Endothelial cell of umbilical vein (primary cell): ENCODE measurements at regions not wholly inside any gene's neighbourhood (a gene's known extent, or its start where the extent isn't known, plus 50 kb on each side); places are given as distances from the start of the nearest gene placed in this dataset.

Experiments
- BruUV-seq: library from RNA; stranded (reverse); fragments of 400-500 nt; replicated peaks from 2 replicates; lab custom pipeline; 2021; lab: Mats Ljungman, UMichigan
- CTCF ChIA-PET: fragments of 300-600, 350-600 bp; sonication (Branson Sonifier 250); formaldehyde crosslinking; loops from one replicate; lab custom pipeline; 2021; ENCODE audit warnings: antibody characterized with exemption, inconsistent platforms; lab: Charles Lee
- POLR2A ChIA-PET: fragments of 300-600, 350-600 bp; sonication (Branson Sonifier 250); formaldehyde crosslinking; loops from one replicate; lab custom pipeline; 2021; ENCODE audit warnings: antibody characterized with exemption, inconsistent platforms; lab: Charles Lee
- DNase-seq: peaks from one replicate; pipeline ENCODE4 v3.0.0-alpha.2; 2011; ENCODE audit warnings: low read depth, low spot score
- FAIRE-seq: peaks from 2 replicates; lab custom pipeline; 2011; peaks lifted over from hg19 to GRCh38; lab: Jason Lieb, UNC
- H2AFZ ChIP-seq: 2 replicates; pipeline ENCODE4 v1.6.0; 2012; ENCODE audit warnings: low read depth, low read length, control low read depth, inconsistent platforms
- H3K27ac ChIP-seq: 2 replicates; pipeline ENCODE4 v1.5.1; 2011; ENCODE audit warnings: low read depth, mild to moderate bottlenecking, control low read depth, low read length, moderate library complexity; ENCODE audit not compliant: insufficient read depth
- H3K27me3 ChIP-seq, 2 experiments: 2 replicates each; pipeline versions ENCODE4 v1.6.0 to v1.6.1; 2011; ENCODE audit warnings: low read length in 2 of 2, mixed read lengths in 1 of 2; ENCODE audit not compliant: control insufficient read depth in 2 of 2, insufficient read depth in 2 of 2
- H3K36me3 ChIP-seq, 2 experiments: 2 replicates in 1 of 2; 3 replicates in 1 of 2; pipeline ENCODE4 v1.5.1; 2011; ENCODE audit warnings: low read length in 2 of 2, mild to moderate bottlenecking in 1 of 2, moderate library complexity in 1 of 2; ENCODE audit not compliant: control insufficient read depth in 2 of 2, insufficient read depth in 2 of 2; ENCODE audit errors: extremely low read depth in 1 of 2
- H3K4me1 ChIP-seq: 3 replicates; pipeline ENCODE4 v1.5.1; 2011; ENCODE audit warnings: mild to moderate bottlenecking, low read length; ENCODE audit not compliant: control insufficient read depth, insufficient read depth; ENCODE audit errors: extremely low read depth
- H3K4me2 ChIP-seq: 2 replicates; pipeline ENCODE4 v1.6.1; 2011; ENCODE audit warnings: low read length, control low read depth, mixed read lengths; ENCODE audit not compliant: insufficient read depth
- H3K4me3 ChIP-seq, 3 experiments: fragments of 200-600 bp in 1 of 3; sonication (generic), shearing (Covaris generic) in 1 of 3; replicated peaks in 1 of 3; 2 replicates each; pipeline ENCODE4 v1.5.1; 2011 to 2016; ENCODE audit warnings: control low read depth in 3 of 3, low read length in 3 of 3, mild to moderate bottlenecking in 2 of 3, inconsistent platforms in 1 of 3, low read depth in 1 of 3, moderate library complexity in 1 of 3; ENCODE audit not compliant: insufficient read depth in 1 of 3
- H3K79me2 ChIP-seq: 2 replicates; pipeline ENCODE4 v1.6.0; 2012; ENCODE audit warnings: low read length, inconsistent platforms; ENCODE audit not compliant: control insufficient read depth, insufficient read depth
- H3K9ac ChIP-seq: replicated peaks from 2 replicates; pipeline ENCODE3; 2011; ENCODE audit warnings: low read length, control low read depth; ENCODE audit not compliant: insufficient read depth; ENCODE audit errors: extremely low read depth
- H3K9me1 ChIP-seq: replicated peaks from 3 replicates; pipeline ENCODE4 v1.6.0; 2011; ENCODE audit warnings: mild to moderate bottlenecking, low read length; ENCODE audit not compliant: control insufficient read depth, insufficient read depth; ENCODE audit errors: extremely low read depth
- H3K9me3 ChIP-seq: replicated peaks from 2 replicates; pipeline ENCODE4 v1.5.1; 2012; ENCODE audit warnings: low read length, inconsistent platforms; ENCODE audit not compliant: control insufficient read depth, insufficient read depth
- H4K20me1 ChIP-seq: replicated peaks from 2 replicates; pipeline ENCODE3; 2011; ENCODE audit warnings: mild to moderate bottlenecking, low read length; ENCODE audit not compliant: control insufficient read depth, insufficient read depth; ENCODE audit errors: extremely low read depth
- GATA2 ChIP-seq: IDR thresholded peaks from 2 replicates; pipeline ENCODE4 v1.7.0; 2011; ENCODE audit warnings: low read depth, mild to moderate bottlenecking, moderate library complexity, mixed read lengths, low read length; ENCODE audit not compliant: insufficient read length, insufficient read depth
- MYC ChIP-seq: IDR thresholded peaks from one replicate; pipeline ENCODE4 v1.6.1; 2011; ENCODE audit warnings: mild to moderate bottlenecking, low read depth, low read length
- POLR2A ChIP-seq: IDR thresholded peaks from 2 replicates; pipeline ENCODE4 v1.6.1; 2012; ENCODE audit warnings: low read depth, mild to moderate bottlenecking, control low read depth, low read length
- dilution Hi-C: fragments of 300-500 bp; cut with MboI; formaldehyde crosslinking; loops from one replicate; pipeline ENCODE4 v1.15.0; 2019; ENCODE audit warnings: low sequenced_read_pairs; ENCODE audit not compliant: extremely low pct_ligation_motif_present
- intact Hi-C: fragments of 100-400 bp; cut with micrococcal nuclease; formaldehyde crosslinking; loops from one replicate; pipeline ENCODE4 v1.10.0; 2022
- TF ChIP-seq, protein P1 (sequence below): IDR thresholded peaks from 2 replicates; pipeline ENCODE4 v1.6.1; 2011; ENCODE audit not compliant: insufficient read depth, insufficient read length

DNA sequence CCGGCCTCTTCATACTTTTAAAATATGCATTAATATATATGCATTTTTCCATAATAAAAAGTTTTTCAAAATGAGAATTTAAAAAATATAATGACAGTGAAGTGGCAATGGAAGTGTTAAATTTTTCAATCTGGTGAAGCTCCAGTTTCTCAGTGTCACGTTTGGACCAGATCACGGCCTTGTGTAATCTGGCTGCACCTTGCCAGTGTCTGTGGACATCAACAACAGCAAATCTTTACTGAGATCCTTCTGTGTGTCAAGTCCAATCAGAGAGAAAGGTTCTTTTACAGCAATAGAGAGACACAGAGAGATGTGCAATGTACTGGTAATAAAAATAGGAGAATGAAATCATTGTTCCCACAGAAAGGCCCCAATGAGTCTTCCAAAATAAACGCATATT, 49.8 kb upstream of the PAK1 start:
- H4K20me1 ChIP-seq = no peaks in the 10 kb centered on the region

More for the DNA sequence above, 49.8 kb upstream of the PAK1 start:
- no peak overlapping the region for H2AFZ ChIP-seq
- no peak overlapping the region for H3K27ac ChIP-seq
- no peaks in the 10 kb centered on the region for H3K36me3 ChIP-seq
- H3K4me2 ChIP-seq = no peak overlapping the region
- H3K4me3 ChIP-seq = no peak overlapping the region
- H3K9me3 ChIP-seq = no peaks in the 10 kb centered on the region
- dilution Hi-C loops (no loop called here), intact Hi-C loops (no loop called here)
- DNase-seq (no peak), FAIRE-seq (no peak)
- no TSS peak for BruUV-seq
- H3K4me1 ChIP-seq = no peaks in the 10 kb centered on the region
- CTCF ChIA-PET = interaction anchor here (0.8 kb wide), 1 partner anchor 26 kb away, joined by 3 read pairs; no protein-coding TSS in a partner anchor
- no peaks in the 10 kb centered on the region for H3K9me1 ChIP-seq
- no peak overlapping the region for H3K9ac ChIP-seq
- peaks cover 0 to 1% of the 10 kb centered on the region in 2 experiments for H3K27me3 ChIP-seq
- POLR2A ChIA-PET = no interaction called here
- TF ChIP-seq POLR2A (no peak), GATA2 (no peak), MYC (no peak)
- TF ChIP-seq, protein P1, sequence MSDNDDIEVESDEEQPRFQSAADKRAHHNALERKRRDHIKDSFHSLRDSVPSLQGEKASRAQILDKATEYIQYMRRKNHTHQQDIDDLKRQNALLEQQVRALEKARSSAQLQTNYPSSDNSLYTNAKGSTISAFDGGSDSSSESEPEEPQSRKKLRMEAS = no peak
- H3K79me2 ChIP-seq = no peaks in the 10 kb centered on the region
